ENCODE measurements at regions not wholly inside any gene's neighbourhood (a gene's known extent, or its start where the extent isn't known, plus 50 kb on each side); places are given as distances from the start of the nearest gene placed in this dataset.

- no peak for TF ChIP-seq CTCF (IDR thresholded peaks at IDR 0.05; ENCODE audit: extremely low read depth, low read depth, low read length)
- no peaks in the 10 kb centered on the region for H3K79me2 ChIP-seq (ENCODE audit: insufficient read depth, low read length)
- H3K4me2 ChIP-seq (ENCODE audit: insufficient read depth, low read length): peak overlapping the region; percentile 70
- H3K9me3 ChIP-seq (ENCODE audit: low read depth, low read length): no peaks in the 10 kb centered on the region
- no peaks in the 10 kb centered on the region for H3K27me3 ChIP-seq (ENCODE audit: insufficient read depth, low read length)
- H2AFZ ChIP-seq (ENCODE audit: low read length): no peak overlapping the region
- no peak overlapping the region for H3K4me3 ChIP-seq (ENCODE audit: insufficient read depth, low read length)
- no peak overlapping the region for H3K27ac ChIP-seq (ENCODE audit: low read depth, low read length)
- no peak for DNase-seq (ENCODE audit: insufficient read length, low spot score, missing footprints)
- no peaks in the 10 kb centered on the region for H4K20me1 ChIP-seq (ENCODE audit: insufficient read depth, low read length)
- H3K36me3 ChIP-seq (ENCODE audit: insufficient read depth, low read length): no peaks in the 10 kb centered on the region
- peaks cover 26% of the 10 kb centered on the region for H3K4me1 ChIP-seq (ENCODE audit: insufficient read depth, low read length)
Measured at GRCh38 chr6:126811321-126811720, 307.1 kb upstream of the RSPO3 start.

GRCh38 chr6:126812010-126812409 lies 306.5 kb upstream of the RSPO3 start:
- no peak for DNase-seq (ENCODE audit: insufficient read length, low spot score, missing footprints)
- H3K27me3 ChIP-seq (ENCODE audit: insufficient read depth, low read length): no peaks in the 10 kb centered on the region
- peak overlapping the region; percentile 70 for H3K4me2 ChIP-seq (ENCODE audit: insufficient read depth, low read length)
- H3K4me3 ChIP-seq (ENCODE audit: insufficient read depth, low read length): peak overlapping the region; percentile 38
- H4K20me1 ChIP-seq (ENCODE audit: insufficient read depth, low read length): no peaks in the 10 kb centered on the region
- H2AFZ ChIP-seq (ENCODE audit: low read length): no peak overlapping the region
- no peaks in the 10 kb centered on the region for H3K9me3 ChIP-seq (ENCODE audit: low read depth, low read length)
- H3K79me2 ChIP-seq (ENCODE audit: insufficient read depth, low read length): no peaks in the 10 kb centered on the region
- H3K27ac ChIP-seq (ENCODE audit: low read depth, low read length): no peak overlapping the region
- TF ChIP-seq CTCF (IDR thresholded peaks at IDR 0.05; ENCODE audit: extremely low read depth, low read depth, low read length): no peak
- peaks cover 25% of the 10 kb centered on the region for H3K4me1 ChIP-seq (ENCODE audit: insufficient read depth, low read length)
- no peaks in the 10 kb centered on the region for H3K36me3 ChIP-seq (ENCODE audit: insufficient read depth, low read length)

GRCh38 chr6:126812651-126813050 lies 305.8 kb upstream of the RSPO3 start:
- H3K27ac ChIP-seq (ENCODE audit: low read depth, low read length): no peak overlapping the region
- DNase-seq (ENCODE audit: insufficient read length, low spot score, missing footprints): no peak
- no peaks in the 10 kb centered on the region for H4K20me1 ChIP-seq (ENCODE audit: insufficient read depth, low read length)
- H3K4me2 ChIP-seq (ENCODE audit: insufficient read depth, low read length): peak overlapping the region; percentile 70
- H3K4me3 ChIP-seq (ENCODE audit: insufficient read depth, low read length): peak overlapping the region; percentile 15
- H2AFZ ChIP-seq (ENCODE audit: low read length): peak overlapping the region; percentile 81
- H3K36me3 ChIP-seq (ENCODE audit: insufficient read depth, low read length): no peaks in the 10 kb centered on the region
- peaks cover 25% of the 10 kb centered on the region for H3K4me1 ChIP-seq (ENCODE audit: insufficient read depth, low read length)
- no peak for TF ChIP-seq CTCF (IDR thresholded peaks at IDR 0.05; ENCODE audit: extremely low read depth, low read depth, low read length)
- no peaks in the 10 kb centered on the region for H3K9me3 ChIP-seq (ENCODE audit: low read depth, low read length)
- H3K27me3 ChIP-seq (ENCODE audit: insufficient read depth, low read length): no peaks in the 10 kb centered on the region
- H3K79me2 ChIP-seq (ENCODE audit: insufficient read depth, low read length): no peaks in the 10 kb centered on the region

GRCh38 chr6:126820634-126821033 lies 297.8 kb upstream of the RSPO3 start:
- no peak overlapping the region for H2AFZ ChIP-seq (ENCODE audit: low read length)
- H3K79me2 ChIP-seq (ENCODE audit: insufficient read depth, low read length): no peaks in the 10 kb centered on the region
- no peak overlapping the region for H3K4me2 ChIP-seq (ENCODE audit: insufficient read depth, low read length)
- no peaks in the 10 kb centered on the region for H3K27me3 ChIP-seq (ENCODE audit: insufficient read depth, low read length)
- no peaks in the 10 kb centered on the region for H3K36me3 ChIP-seq (ENCODE audit: insufficient read depth, low read length)
- H3K4me1 ChIP-seq (ENCODE audit: insufficient read depth, low read length): no peaks in the 10 kb centered on the region
- no peak for DNase-seq (ENCODE audit: insufficient read length, low spot score, missing footprints)
- H3K9me3 ChIP-seq (ENCODE audit: low read depth, low read length): no peaks in the 10 kb centered on the region
- no peaks in the 10 kb centered on the region for H4K20me1 ChIP-seq (ENCODE audit: insufficient read depth, low read length)
- TF ChIP-seq CTCF (IDR thresholded peaks at IDR 0.05; ENCODE audit: extremely low read depth, low read depth, low read length): no peak
- no peak overlapping the region for H3K4me3 ChIP-seq (ENCODE audit: insufficient read depth, low read length)
- no peak overlapping the region for H3K27ac ChIP-seq (ENCODE audit: low read depth, low read length)

Data from osteoblast (primary cell).